PC-3 (cell line): ENCODE measurements at regions not wholly inside any gene's neighbourhood (a gene's known extent, or its start where the extent isn't known, plus 50 kb on each side); places are given as distances from the start of the nearest gene placed in this dataset.
"Not testable (repeated sequence)": the region's sequence is repeated elsewhere in the genome, so short reads cannot be mapped to it uniquely, and the experiment has no call there.

Experiments used
- ATAC-seq: fragments of 200-7000 bp; cut with Tn5 transposase; 2 replicates; pipeline ENCODE4 v1.9.1; 2020; ENCODE audit warnings: mild to moderate bottlenecking, moderate library complexity
- BruUV-seq: library from RNA; stranded (reverse); fragments of 400-500 nt; replicated peaks from 2 replicates; lab custom pipeline; 2021; lab: Mats Ljungman, UMichigan
- CTCF ChIA-PET: fragments of 300-600 bp; sonication (Branson Sonifier 250); formaldehyde crosslinking; loops from one replicate; lab custom pipeline; 2022; ENCODE audit warnings: antibody characterized with exemption; lab: Charles Lee
- POLR2A ChIA-PET: fragments of 300-600 bp; sonication (Branson Sonifier 250); formaldehyde crosslinking; loops from one replicate; lab custom pipeline; 2022; ENCODE audit warnings: antibody characterized with exemption; ENCODE audit not compliant: unreplicated experiment; lab: Charles Lee
- DNase-seq: peaks from one replicate; pipeline ENCODE4 v3.0.0-alpha.2; 2015
- H2AFZ ChIP-seq: fragments of 300-600 bp; sonication (generic); 2 replicates; pipeline ENCODE4 v1.6.0; 2016; ENCODE audit warnings: antibody characterized with exemption, low read length
- H3F3A ChIP-seq: fragments of 300-600 bp; sonication (generic); one replicate; pipeline ENCODE4 v1.6.0; 2017; ENCODE audit warnings: antibody characterized with exemption, low read length, control low read depth, mild to moderate bottlenecking; ENCODE audit not compliant: unreplicated experiment
- H3K27ac ChIP-seq: fragments of 300-600 bp; sonication (generic); 2 replicates; pipeline ENCODE4 v1.5.1; 2016; ENCODE audit warnings: mild to moderate bottlenecking, low read length
- H3K27me3 ChIP-seq: fragments of 300-600 bp; sonication (generic); 2 replicates; pipeline ENCODE4 v1.6.1; 2016; ENCODE audit warnings: low read length, mixed read lengths
- H3K36me3 ChIP-seq: fragments of 300-600 bp; sonication (generic); 2 replicates; pipeline ENCODE4 v1.6.1; 2016; ENCODE audit warnings: low read depth, mixed run types, low read length, mixed read lengths
- H3K4me1 ChIP-seq: fragments of 300-600 bp; sonication (generic); 2 replicates; pipeline ENCODE4 v1.5.1; 2016; ENCODE audit warnings: low read length; ENCODE audit not compliant: insufficient read depth
- H3K4me2 ChIP-seq: fragments of 300-600 bp; sonication (generic); 2 replicates; pipeline ENCODE4 v1.6.0; 2016; ENCODE audit warnings: low read length
- H3K4me3 ChIP-seq: fragments of 300-600 bp; sonication (generic); 2 replicates; pipeline ENCODE4 v1.5.1; 2016; ENCODE audit warnings: mild to moderate bottlenecking, low read length, mixed read lengths
- H3K79me2 ChIP-seq: fragments of 300-600 bp; sonication (generic); 2 replicates; pipeline ENCODE4 v1.6.1; 2017; ENCODE audit warnings: low read length, mixed read lengths
- H3K9ac ChIP-seq: fragments of 300-600 bp; sonication (generic); 2 replicates; pipeline ENCODE4 v1.6.0; 2016; ENCODE audit warnings: mild to moderate bottlenecking, low read length
- H3K9me2 ChIP-seq: fragments of 300-600 bp; sonication (generic); replicated peaks from 2 replicates; pipeline ENCODE4 v1.6.1; 2016; ENCODE audit warnings: mixed run types, low read length, mixed read lengths
- H3K9me3 ChIP-seq: fragments of 300-600 bp; sonication (generic); 2 replicates; pipeline ENCODE4 v1.6.1; 2016; ENCODE audit warnings: low read length, mixed read lengths
- H4K20me1 ChIP-seq: fragments of 300-600 bp; sonication (generic); 2 replicates; pipeline ENCODE4 v1.6.1; 2016; ENCODE audit warnings: low read length, mixed read lengths
- CTCF ChIP-seq: fragments of 300-600 bp; sonication (generic); conservative IDR thresholded peaks from 2 replicates; pipeline ENCODE4 v1.5.1; 2017; ENCODE audit warnings: antibody characterized with exemption, low read depth, mild to moderate bottlenecking, low read length
- EZH2 ChIP-seq: fragments of 300-600 bp; sonication (generic); IDR thresholded peaks from one replicate; pipeline ENCODE4 v1.6.1; 2017; ENCODE audit warnings: antibody characterized with exemption, mild to moderate bottlenecking, low read length; ENCODE audit not compliant: unreplicated experiment
- EZH2phosphoT487 ChIP-seq: fragments of 300-600 bp; sonication (generic); IDR thresholded peaks from 2 replicates; pipeline ENCODE4 v1.6.1; 2018; ENCODE audit warnings: mild to moderate bottlenecking, antibody characterized with exemption, low read length, borderline replicate concordance
- intact Hi-C: fragments of 100-400 bp; cut with micrococcal nuclease; formaldehyde crosslinking; loops from 2 replicates; pipeline ENCODE4 v1.9.0; 2023

DNA sequence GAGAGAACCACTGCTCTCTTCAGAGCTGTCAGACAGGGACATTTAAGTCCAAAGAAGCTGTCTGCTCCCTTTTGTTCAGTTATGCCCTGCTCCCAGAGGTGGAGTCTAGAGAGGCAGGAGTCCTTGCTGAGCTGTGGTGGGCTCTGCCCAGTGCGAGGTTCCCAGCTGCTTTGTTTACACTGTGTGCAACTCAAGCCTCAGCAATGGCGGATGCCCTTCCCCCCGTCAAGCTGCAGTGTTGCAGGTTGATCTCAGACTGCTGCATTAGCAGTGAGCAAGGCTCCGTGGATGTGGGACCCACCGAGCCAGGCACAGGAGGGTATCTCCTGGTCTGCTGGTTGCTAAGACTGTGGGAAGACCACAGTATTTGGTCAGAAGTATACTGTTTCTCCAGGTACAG, 438.9 kb downstream of the ARL4A start:
- no peak overlapping the region for H3K4me3 ChIP-seq
- DNase-seq (no peak), ATAC-seq (no peak)
- H3K27ac ChIP-seq = no peak overlapping the region
- H3F3A ChIP-seq = no peaks in the 10 kb centered on the region
- intact Hi-C loops = no loop called here
- no peak overlapping the region for H2AFZ ChIP-seq
- H3K4me1 ChIP-seq = no peaks in the 10 kb centered on the region
- CTCF ChIA-PET = no interaction called here
- no peaks in the 10 kb centered on the region for H4K20me1 ChIP-seq
- no peaks in the 10 kb centered on the region for H3K36me3 ChIP-seq
- no peak overlapping the region for H3K4me2 ChIP-seq
- no peaks in the 10 kb centered on the region for H3K9me2 ChIP-seq
- no peaks in the 10 kb centered on the region for H3K9me3 ChIP-seq
- no peaks in the 10 kb centered on the region for H3K79me2 ChIP-seq
- no peaks in the 10 kb centered on the region for H3K27me3 ChIP-seq
- H3K9ac ChIP-seq = no peak overlapping the region
- TF ChIP-seq CTCF (no peak), EZH2 (no peak), EZH2phosphoT487 (no peak)
- POLR2A ChIA-PET = no interaction called here
- no TSS peak for BruUV-seq

DNA sequence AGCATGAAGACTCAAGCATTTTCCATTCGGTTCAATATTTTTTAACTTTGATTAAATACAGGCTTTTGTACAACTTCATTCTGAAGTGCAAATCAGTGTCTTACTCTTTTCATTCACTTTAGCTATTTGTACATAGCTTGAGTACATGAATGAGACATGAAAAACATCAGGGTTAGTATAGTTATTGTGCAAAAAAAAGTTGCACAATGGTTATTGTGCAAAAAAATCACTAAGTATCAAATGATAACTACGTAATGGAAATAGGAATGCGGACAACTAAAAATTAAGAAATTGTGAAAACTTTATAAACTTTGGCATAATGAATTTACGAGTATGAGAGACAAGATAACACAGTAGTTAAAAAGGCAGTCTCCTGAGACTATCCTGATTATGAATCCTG, 442.9 kb downstream of the ARL4A start:
- H3K4me1 ChIP-seq = no peaks in the 10 kb centered on the region
- ATAC-seq = no peak
- no peaks in the 10 kb centered on the region for H3K27me3 ChIP-seq
- no peaks in the 10 kb centered on the region for H3F3A ChIP-seq
- no peak for TF ChIP-seq EZH2phosphoT487
- TF ChIP-seq CTCF = no peak
- TF ChIP-seq EZH2 = no peak
- H3K36me3 ChIP-seq = no peaks in the 10 kb centered on the region
- no peak overlapping the region for H2AFZ ChIP-seq
- no peaks in the 10 kb centered on the region for H3K9me2 ChIP-seq
- ChIA-PET POLR2A (no interaction called here), CTCF (interaction anchor here (0.6 kb wide), 1 partner anchor 885 kb away, joined by 7 read pairs; no protein-coding TSS in a partner anchor)
- H3K79me2 ChIP-seq = no peaks in the 10 kb centered on the region
- no peak overlapping the region for H3K27ac ChIP-seq
- no peak overlapping the region for H3K9ac ChIP-seq
- H4K20me1 ChIP-seq = no peaks in the 10 kb centered on the region
- no peaks in the 10 kb centered on the region for H3K9me3 ChIP-seq
- BruUV-seq = no TSS peak
- intact Hi-C loops = loop anchor here (5.0 kb wide), 1 partner anchor 122 kb away; no protein-coding TSS in a partner anchor
- DNase-seq = no peak
- H3K4me3 ChIP-seq = no peak overlapping the region
- no peak overlapping the region for H3K4me2 ChIP-seq

GRCh38 chr7:13130906-13131305, 443.5 kb downstream of the ARL4A start:
- H3K27me3 ChIP-seq, H2AFZ ChIP-seq, DNase-seq, H3K9ac ChIP-seq, H3K4me2 ChIP-seq, H3K4me3 ChIP-seq, H3K9me3 ChIP-seq, CTCF ChIA-PET, H3K36me3 ChIP-seq, H4K20me1 ChIP-seq, ATAC-seq, H3F3A ChIP-seq, H3K4me1 ChIP-seq, H3K79me2 ChIP-seq, BruUV-seq, H3K27ac ChIP-seq, POLR2A ChIA-PET, H3K9me2 ChIP-seq: not testable (repeated sequence)
- intact Hi-C loops = loop anchor here (5.0 kb wide), 1 partner anchor 121 kb away; no protein-coding TSS in a partner anchor
